ENCODE measurements at regions not wholly inside any gene's neighbourhood (a gene's known extent, or its start where the extent isn't known, plus 50 kb on each side); places are given as distances from the start of the nearest gene placed in this dataset.
A peak's percentile ranks its signal among the peaks of the same experiment; 100 is the strongest.
"Not testable (repeated sequence)": the region's sequence is repeated elsewhere in the genome, so short reads cannot be mapped to it uniquely, and the experiment has no call there.

GRCh38 chr11:11220786-11221185 lies 132.3 kb downstream of the CSNK2A3 start:
- DNase-seq = no peak
- in situ Hi-C loops (cut with MboI; ENCODE audit: low pct_unique_long_range_greater_than_20kb, low sequenced_read_pairs) = no loop called here

GRCh38 chr11:11218629-11218986 lies 134.4 kb downstream of the CSNK2A3 start:
- DNase-seq = no peak
- in situ Hi-C loops (cut with MboI; ENCODE audit: low pct_unique_long_range_greater_than_20kb, low sequenced_read_pairs) = no loop called here

GRCh38 chr11:11217929-11218628 lies 135.0 kb downstream of the CSNK2A3 start:
- DNase-seq = no peak
- in situ Hi-C loops (cut with MboI; ENCODE audit: low pct_unique_long_range_greater_than_20kb, low sequenced_read_pairs) = no loop called here

GRCh38 chr11:11217289-11217928 lies 135.6 kb downstream of the CSNK2A3 start:
- in situ Hi-C loops (cut with MboI; ENCODE audit: low pct_unique_long_range_greater_than_20kb, low sequenced_read_pairs) = no loop called here

GRCh38 chr11:11215944-11216343 lies 137.1 kb downstream of the CSNK2A3 start:
- in situ Hi-C loops (cut with MboI; ENCODE audit: low pct_unique_long_range_greater_than_20kb, low sequenced_read_pairs) = no loop called here
- DNase-seq = no peak

More at GRCh38 chr11:11217289-11217928, 135.6 kb downstream of the CSNK2A3 start:
- DNase-seq = no peak

- in situ Hi-C loops (cut with MboI; ENCODE audit: low pct_unique_long_range_greater_than_20kb, low sequenced_read_pairs) = no loop called here
These were observed 137.8 kb downstream of the CSNK2A3 start for GRCh38 chr11:11215058-11215815.

GRCh38 chr11:11213117-11213516 lies 139.9 kb downstream of the CSNK2A3 start:
- in situ Hi-C loops (cut with MboI; ENCODE audit: low pct_unique_long_range_greater_than_20kb, low sequenced_read_pairs) = no loop called here
- no peak for DNase-seq

More at GRCh38 chr11:11215058-11215815, 137.8 kb downstream of the CSNK2A3 start:
- no peak for DNase-seq

GRCh38 chr11:11211888-11212287 lies 141.2 kb downstream of the CSNK2A3 start:
- in situ Hi-C loops (cut with MboI; ENCODE audit: low pct_unique_long_range_greater_than_20kb, low sequenced_read_pairs) = no loop called here
- DNase-seq = no peak

GRCh38 chr11:11211186-11211585 lies 141.9 kb downstream of the CSNK2A3 start:
- DNase-seq = no peak
- in situ Hi-C loops (cut with MboI; ENCODE audit: low pct_unique_long_range_greater_than_20kb, low sequenced_read_pairs) = no loop called here

- in situ Hi-C loops (cut with MboI; ENCODE audit: low pct_unique_long_range_greater_than_20kb, low sequenced_read_pairs) = no loop called here
- DNase-seq = no peak
These were observed 142.6 kb downstream of the CSNK2A3 start for GRCh38 chr11:11210446-11210845.

GRCh38 chr11:11209967-11210366 lies 143.1 kb downstream of the CSNK2A3 start:
- no peak for DNase-seq
- in situ Hi-C loops (cut with MboI; ENCODE audit: low pct_unique_long_range_greater_than_20kb, low sequenced_read_pairs) = no loop called here

- DNase-seq = no peak
- in situ Hi-C loops (cut with MboI; ENCODE audit: low pct_unique_long_range_greater_than_20kb, low sequenced_read_pairs) = no loop called here
These were observed 144.1 kb downstream of the CSNK2A3 start for GRCh38 chr11:11208994-11209393.

- peak; percentile 10 for DNase-seq
- in situ Hi-C loops (cut with MboI; ENCODE audit: low pct_unique_long_range_greater_than_20kb, low sequenced_read_pairs) = no loop called here
These were observed 145.6 kb downstream of the CSNK2A3 start for GRCh38 chr11:11207428-11207827.

GRCh38 chr11:11206484-11206883 lies 146.6 kb downstream of the CSNK2A3 start:
- in situ Hi-C loops (cut with MboI; ENCODE audit: low pct_unique_long_range_greater_than_20kb, low sequenced_read_pairs) = no loop called here
- DNase-seq = no peak

- in situ Hi-C loops (cut with MboI; ENCODE audit: low pct_unique_long_range_greater_than_20kb, low sequenced_read_pairs) = no loop called here
- DNase-seq = no peak
These were observed 150.2 kb downstream of the CSNK2A3 start for GRCh38 chr11:11202885-11203284.

GRCh38 chr11:11201302-11201701 lies 151.7 kb downstream of the CSNK2A3 start:
- in situ Hi-C loops (cut with MboI; ENCODE audit: low pct_unique_long_range_greater_than_20kb, low sequenced_read_pairs); DNase-seq: not testable (repeated sequence)

GRCh38 chr11:11192541-11192940 lies 160.5 kb downstream of the CSNK2A3 start:
- in situ Hi-C loops (cut with MboI; ENCODE audit: low pct_unique_long_range_greater_than_20kb, low sequenced_read_pairs) = no loop called here
- no peak for DNase-seq

GRCh38 chr11:11189506-11189905 lies 163.5 kb downstream of the CSNK2A3 start:
- in situ Hi-C loops (cut with MboI; ENCODE audit: low pct_unique_long_range_greater_than_20kb, low sequenced_read_pairs) = no loop called here
- no peak for DNase-seq

- no peak for DNase-seq
- in situ Hi-C loops (cut with MboI; ENCODE audit: low pct_unique_long_range_greater_than_20kb, low sequenced_read_pairs) = no loop called here
These were observed 166.8 kb downstream of the CSNK2A3 start for GRCh38 chr11:11186249-11186648.

- in situ Hi-C loops (cut with MboI; ENCODE audit: low pct_unique_long_range_greater_than_20kb, low sequenced_read_pairs) = no loop called here
These were observed 170.8 kb downstream of the CSNK2A3 start for GRCh38 chr11:11182261-11182660.

More at GRCh38 chr11:11182261-11182660, 170.8 kb downstream of the CSNK2A3 start:
- DNase-seq = no peak
